Right lobe of liver (tissue), 4 donors: ENCODE measurements at regions not wholly inside any gene's neighbourhood (a gene's known extent, or its start where the extent isn't known, plus 50 kb on each side); places are given as distances from the start of the nearest gene placed in this dataset.

Experiments used
- CTCF ChIP-seq, 4 donors: fragments of 200-600 bp in 3 of 4; fragments of 450-650 bp in 1 of 4; IDR thresholded peaks; one replicate each; pipeline versions ENCODE4 v1.5.1 to v1.8.0; 2016 to 2022; ENCODE audit warnings: antibody characterized with exemption in 4 of 4, mild to moderate bottlenecking in 2 of 4
- POLR2A ChIP-seq: fragments of 450-650 bp; IDR thresholded peaks from one replicate; pipeline ENCODE4 v1.6.1; 2017; ENCODE audit warnings: antibody characterized with exemption, mild to moderate bottlenecking
- donor health status: DM: no; HTN: no; CAD: no.
- donor health status: DM: no; HTN: no; CAD: no.
- donor health status: DM: no; HTN: yes; CAD: no.

GRCh38 chr17:12261354-12261753 is 240.7 kb downstream of the MAP2K4 start:
- TF ChIP-seq POLR2A = no peak
- no peak for TF ChIP-seq CTCF (IDR thresholded peaks at IDR 0.05)
